OCI-LY1 (cell line): ENCODE measurements at regions not wholly inside any gene's neighbourhood (a gene's known extent, or its start where the extent isn't known, plus 50 kb on each side); places are given as distances from the start of the nearest gene placed in this dataset.

Source experiments
- H2AFZ ChIP-seq: fragments of 200-600 bp; sonication (generic), shearing (Covaris generic); 2 replicates; pipeline ENCODE4 v1.6.0; 2014; ENCODE audit warnings: antibody characterized with exemption, mild to moderate bottlenecking, low read length
- H3F3A ChIP-seq: fragments of 200-600 bp; sonication (generic), shearing (Covaris generic); 2 replicates; pipeline ENCODE4 v1.6.0; 2014; ENCODE audit warnings: mild to moderate bottlenecking, antibody characterized with exemption, low read length, moderate library complexity; ENCODE audit not compliant: insufficient read depth
- H3K27ac ChIP-seq: fragments of 200-600 bp; sonication (generic); 2 replicates; pipeline ENCODE4 v1.5.1; 2014; ENCODE audit warnings: low read length, mixed run types, mild to moderate bottlenecking, low read depth; ENCODE audit not compliant: poor library complexity, severe bottlenecking
- H3K27me3 ChIP-seq: fragments of 200-600 bp; sonication (generic); 2 replicates; pipeline ENCODE4 v1.6.0; 2014; ENCODE audit warnings: antibody characterized with exemption, mild to moderate bottlenecking, low read length, moderate library complexity; ENCODE audit not compliant: insufficient read depth
- H3K36me3 ChIP-seq: fragments of 200-600 bp; sonication (generic); 2 replicates; pipeline ENCODE4 v1.6.1; 2014; ENCODE audit warnings: mild to moderate bottlenecking, antibody characterized with exemption, low read length, moderate library complexity, mixed read lengths; ENCODE audit not compliant: insufficient read depth
- H3K4me1 ChIP-seq: fragments of 200-600 bp; sonication (generic); 2 replicates; pipeline ENCODE4 v1.5.1; 2014; ENCODE audit warnings: mild to moderate bottlenecking, low read length, moderate library complexity; ENCODE audit not compliant: insufficient read depth, severe bottlenecking
- H3K4me2 ChIP-seq: fragments of 200-600 bp; sonication (generic), shearing (Covaris generic); 2 replicates; pipeline ENCODE4 v1.6.1; 2014; ENCODE audit warnings: low read length
- H3K4me3 ChIP-seq: fragments of 200-600 bp; sonication (generic); 2 replicates; pipeline ENCODE4 v1.5.1; 2014; ENCODE audit warnings: low read length, low read depth, mild to moderate bottlenecking, mixed read lengths; ENCODE audit not compliant: poor library complexity, severe bottlenecking
- H3K79me2 ChIP-seq: fragments of 200-600 bp; shearing (Covaris generic); 2 replicates; pipeline ENCODE4 v1.6.1; 2016; ENCODE audit warnings: mixed run types, low read length, mixed read lengths; ENCODE audit not compliant: insufficient read depth
- H3K9ac ChIP-seq: fragments of 200-600 bp; sonication (generic), shearing (Covaris generic); 2 replicates; pipeline ENCODE4 v1.6.1; 2014; ENCODE audit warnings: mild to moderate bottlenecking, low read length, mixed read lengths
- H3K9me2 ChIP-seq: fragments of 200-600 bp; sonication (generic), shearing (Covaris generic); 2 replicates; pipeline ENCODE4 v1.6.1; 2014; ENCODE audit warnings: low read depth, mild to moderate bottlenecking, low read length, mixed read lengths
- H3K9me3 ChIP-seq: fragments of 200-600 bp; shearing (Covaris generic); 2 replicates; pipeline ENCODE4 v1.6.1; 2014; ENCODE audit warnings: low read length, mixed read lengths
- H4K20me1 ChIP-seq: fragments of 200-600 bp; sonication (generic), shearing (Covaris generic); 2 replicates; pipeline ENCODE4 v1.6.0; 2016; ENCODE audit warnings: mild to moderate bottlenecking, low read length; ENCODE audit not compliant: insufficient read depth
- EZH2 ChIP-seq: fragments of 200-600 bp; sonication (generic), shearing (Covaris generic); IDR thresholded peaks from 2 replicates; pipeline ENCODE4 v1.8.0; 2017; ENCODE audit warnings: borderline replicate concordance, mixed run types, mild to moderate bottlenecking, antibody characterized with exemption, low read length, moderate library complexity, mixed read lengths
- TF ChIP-seq, protein P1 (sequence below): fragments of 200-600 bp; sonication (generic), shearing (Covaris generic); IDR thresholded peaks from 2 replicates; pipeline ENCODE4 v1.5.1; 2017; ENCODE audit warnings: mild to moderate bottlenecking, antibody characterized with exemption, low read length, moderate library complexity, mixed read lengths

DNA sequence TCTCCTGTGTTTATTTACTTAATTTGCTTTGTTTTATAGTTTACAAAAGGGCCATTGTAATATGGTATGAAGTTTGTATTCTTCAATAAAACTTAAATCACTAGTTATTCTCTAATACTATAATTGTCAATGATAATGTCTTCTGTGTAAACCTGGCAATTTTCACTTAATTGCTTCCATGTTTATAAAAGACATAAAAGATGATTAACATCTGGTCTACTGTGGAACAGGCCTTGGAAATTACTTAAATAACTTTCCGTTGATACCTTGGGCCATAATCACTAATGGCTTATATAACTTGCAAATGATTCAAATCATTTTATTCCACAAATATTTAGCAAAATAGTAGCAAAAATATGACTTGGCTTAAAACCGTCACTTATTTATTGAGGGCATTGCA lies 743.8 kb downstream of the DSC3 start:
- no peaks in the 10 kb centered on the region for H4K20me1 ChIP-seq
- no peaks in the 10 kb centered on the region for H3F3A ChIP-seq
- H3K4me2 ChIP-seq = no peak overlapping the region
- no peaks in the 10 kb centered on the region for H3K9me2 ChIP-seq
- H3K27ac ChIP-seq = no peak overlapping the region
- no peaks in the 10 kb centered on the region for H3K79me2 ChIP-seq
- no peaks in the 10 kb centered on the region for H3K27me3 ChIP-seq
- H3K9ac ChIP-seq = no peak overlapping the region
- no peak for TF ChIP-seq EZH2
- TF ChIP-seq, protein P1, sequence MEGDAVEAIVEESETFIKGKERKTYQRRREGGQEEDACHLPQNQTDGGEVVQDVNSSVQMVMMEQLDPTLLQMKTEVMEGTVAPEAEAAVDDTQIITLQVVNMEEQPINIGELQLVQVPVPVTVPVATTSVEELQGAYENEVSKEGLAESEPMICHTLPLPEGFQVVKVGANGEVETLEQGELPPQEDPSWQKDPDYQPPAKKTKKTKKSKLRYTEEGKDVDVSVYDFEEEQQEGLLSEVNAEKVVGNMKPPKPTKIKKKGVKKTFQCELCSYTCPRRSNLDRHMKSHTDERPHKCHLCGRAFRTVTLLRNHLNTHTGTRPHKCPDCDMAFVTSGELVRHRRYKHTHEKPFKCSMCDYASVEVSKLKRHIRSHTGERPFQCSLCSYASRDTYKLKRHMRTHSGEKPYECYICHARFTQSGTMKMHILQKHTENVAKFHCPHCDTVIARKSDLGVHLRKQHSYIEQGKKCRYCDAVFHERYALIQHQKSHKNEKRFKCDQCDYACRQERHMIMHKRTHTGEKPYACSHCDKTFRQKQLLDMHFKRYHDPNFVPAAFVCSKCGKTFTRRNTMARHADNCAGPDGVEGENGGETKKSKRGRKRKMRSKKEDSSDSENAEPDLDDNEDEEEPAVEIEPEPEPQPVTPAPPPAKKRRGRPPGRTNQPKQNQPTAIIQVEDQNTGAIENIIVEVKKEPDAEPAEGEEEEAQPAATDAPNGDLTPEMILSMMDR = no peak
- no peak overlapping the region for H2AFZ ChIP-seq
- no peaks in the 10 kb centered on the region for H3K36me3 ChIP-seq
- no peaks in the 10 kb centered on the region for H3K9me3 ChIP-seq
- H3K4me1 ChIP-seq = no peaks in the 10 kb centered on the region
- no peak overlapping the region for H3K4me3 ChIP-seq

DNA sequence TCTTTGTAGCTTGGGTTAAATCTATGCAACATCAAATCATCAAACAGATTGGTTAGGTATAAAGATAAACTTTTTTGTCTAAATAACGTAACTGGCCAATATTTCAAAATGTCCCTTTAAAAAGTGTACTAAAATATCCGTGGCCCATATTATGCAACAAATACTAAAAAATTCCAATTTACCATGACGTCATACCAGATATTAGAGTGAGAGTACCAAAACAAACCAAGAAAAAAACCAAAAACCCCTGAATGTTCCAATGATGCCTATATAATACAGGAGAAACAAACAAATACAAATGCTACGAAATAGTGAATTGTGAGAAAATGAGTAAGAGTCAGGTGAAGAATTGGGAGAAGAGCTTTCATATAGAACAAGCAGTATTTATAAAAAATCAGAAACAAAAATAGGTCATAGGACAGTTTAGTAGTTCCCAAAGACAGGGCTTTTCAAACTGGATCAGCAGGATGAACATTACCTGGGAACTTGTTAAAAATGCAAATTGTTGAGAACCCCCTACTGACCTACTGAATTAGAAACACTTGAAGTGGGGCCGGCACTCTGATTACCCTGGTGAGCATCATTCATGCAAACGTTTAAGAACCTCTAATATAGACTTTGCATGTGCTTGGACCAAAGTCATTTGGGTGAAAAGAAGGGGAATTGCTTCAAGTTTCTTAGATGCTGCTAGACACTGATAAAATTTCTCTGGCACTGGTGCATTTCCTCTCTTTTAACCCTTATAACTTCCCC lies 753.7 kb downstream of the DSC3 start:
- H3K4me1 ChIP-seq = no peaks in the 10 kb centered on the region
- H3K4me2 ChIP-seq = no peak overlapping the region
- no peak overlapping the region for H2AFZ ChIP-seq
- no peak overlapping the region for H3K9ac ChIP-seq
- H3K36me3 ChIP-seq = no peaks in the 10 kb centered on the region
- no peak for TF ChIP-seq EZH2
- TF ChIP-seq, protein P1 = no peak
- no peaks in the 10 kb centered on the region for H3F3A ChIP-seq
- H3K79me2 ChIP-seq = no peaks in the 10 kb centered on the region
- no peak overlapping the region for H3K27ac ChIP-seq
- no peaks in the 10 kb centered on the region for H3K9me3 ChIP-seq
- no peak overlapping the region for H3K4me3 ChIP-seq
- no peaks in the 10 kb centered on the region for H3K27me3 ChIP-seq
- H3K9me2 ChIP-seq = no peaks in the 10 kb centered on the region
- H4K20me1 ChIP-seq = no peaks in the 10 kb centered on the region

DNA sequence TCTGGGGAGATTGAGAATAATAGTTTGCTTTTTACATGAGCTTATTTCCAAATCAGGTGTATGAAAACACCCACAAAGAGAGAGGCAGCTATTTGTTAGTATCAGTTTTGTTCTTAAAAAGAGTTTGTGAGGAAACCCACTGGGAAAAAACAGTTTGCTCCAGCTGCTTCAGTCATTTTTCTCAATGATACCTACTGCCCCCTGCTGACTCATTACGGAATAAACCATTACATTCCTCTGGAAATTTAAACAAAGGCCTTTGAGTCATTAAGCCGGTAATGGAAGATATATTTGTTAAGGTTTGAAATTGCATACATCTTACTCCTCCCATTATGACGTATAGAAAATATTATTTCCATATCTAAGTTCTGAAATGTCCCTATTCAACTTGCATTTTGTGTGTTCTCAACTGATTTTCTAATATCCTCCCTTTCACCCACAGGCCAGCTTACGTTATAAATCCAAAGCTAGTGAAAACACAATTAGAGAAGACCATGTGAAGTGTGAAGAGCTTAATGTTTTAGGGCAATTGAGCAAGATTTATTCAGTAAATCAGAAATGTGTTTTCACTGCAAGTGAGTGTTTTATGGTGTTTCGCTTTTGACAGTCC lies 761.6 kb downstream of the DSC3 start:
- Histone ChIP-seq H3K27me3 (no peaks in the 10 kb centered on the region), H4K20me1 (no peaks in the 10 kb centered on the region), H3K36me3 (no peaks in the 10 kb centered on the region), H3K4me3 (no peak overlapping the region), H3K9me3 (no peaks in the 10 kb centered on the region), H2AFZ (no peak overlapping the region), H3K4me2 (no peak overlapping the region), H3K9ac (no peak overlapping the region), H3K9me2 (no peaks in the 10 kb centered on the region), H3F3A (no peaks in the 10 kb centered on the region), H3K4me1 (no peaks in the 10 kb centered on the region), H3K27ac (no peak overlapping the region), H3K79me2 (no peaks in the 10 kb centered on the region)
- no peak for TF ChIP-seq EZH2
- TF ChIP-seq, protein P1 = peak; percentile 68
